Astrocyte (in vitro differentiated cells and primary cell): ENCODE measurements at regions not wholly inside any gene's neighbourhood (a gene's known extent, or its start where the extent isn't known, plus 50 kb on each side); places are given as distances from the start of the nearest gene placed in this dataset.
"Not testable (repeated sequence)": the region's sequence is repeated elsewhere in the genome, so short reads cannot be mapped to it uniquely, and the experiment has no call there.

Source experiments
- EZH2 ChIP-seq: IDR thresholded peaks from 2 replicates; pipeline ENCODE4 v1.6.1; 2012; ENCODE audit warnings: mild to moderate bottlenecking, low read length, inconsistent platforms; ENCODE audit not compliant: insufficient read depth
- TF ChIP-seq, protein P1 (sequence below): IDR thresholded peaks from 2 replicates; pipeline ENCODE4 v1.5.1; 2011; ENCODE audit warnings: low read depth, mild to moderate bottlenecking, inconsistent platforms, low read length, moderate library complexity; ENCODE audit not compliant: insufficient read depth

DNA sequence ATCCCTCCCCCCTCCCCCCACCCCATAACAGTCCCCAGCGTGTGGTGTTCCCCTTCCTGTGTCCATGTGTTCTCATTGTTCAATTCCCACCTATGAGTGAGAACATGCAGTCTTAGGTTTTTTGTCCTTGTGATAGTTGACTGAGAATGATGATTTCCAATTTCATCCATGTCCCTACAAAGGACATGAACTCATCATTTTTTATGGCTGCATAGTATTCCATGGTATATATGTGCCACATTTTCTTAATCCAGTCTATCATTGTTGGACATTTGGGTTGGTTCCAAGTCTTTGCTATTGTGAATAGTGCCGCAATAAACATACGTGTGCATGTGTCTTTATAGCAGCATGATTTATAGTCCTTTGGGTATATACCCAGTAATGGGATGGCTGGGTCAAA lies 180.1 kb upstream of the C1QTNF3 start:
- TF ChIP-seq EZH2: not testable (repeated sequence)
- TF ChIP-seq, protein P1, sequence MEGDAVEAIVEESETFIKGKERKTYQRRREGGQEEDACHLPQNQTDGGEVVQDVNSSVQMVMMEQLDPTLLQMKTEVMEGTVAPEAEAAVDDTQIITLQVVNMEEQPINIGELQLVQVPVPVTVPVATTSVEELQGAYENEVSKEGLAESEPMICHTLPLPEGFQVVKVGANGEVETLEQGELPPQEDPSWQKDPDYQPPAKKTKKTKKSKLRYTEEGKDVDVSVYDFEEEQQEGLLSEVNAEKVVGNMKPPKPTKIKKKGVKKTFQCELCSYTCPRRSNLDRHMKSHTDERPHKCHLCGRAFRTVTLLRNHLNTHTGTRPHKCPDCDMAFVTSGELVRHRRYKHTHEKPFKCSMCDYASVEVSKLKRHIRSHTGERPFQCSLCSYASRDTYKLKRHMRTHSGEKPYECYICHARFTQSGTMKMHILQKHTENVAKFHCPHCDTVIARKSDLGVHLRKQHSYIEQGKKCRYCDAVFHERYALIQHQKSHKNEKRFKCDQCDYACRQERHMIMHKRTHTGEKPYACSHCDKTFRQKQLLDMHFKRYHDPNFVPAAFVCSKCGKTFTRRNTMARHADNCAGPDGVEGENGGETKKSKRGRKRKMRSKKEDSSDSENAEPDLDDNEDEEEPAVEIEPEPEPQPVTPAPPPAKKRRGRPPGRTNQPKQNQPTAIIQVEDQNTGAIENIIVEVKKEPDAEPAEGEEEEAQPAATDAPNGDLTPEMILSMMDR: not testable (repeated sequence)
